ENCODE measurements at regions not wholly inside any gene's neighbourhood (a gene's known extent, or its start where the extent isn't known, plus 50 kb on each side); places are given as distances from the start of the nearest gene placed in this dataset.
A peak's percentile ranks its signal among the peaks of the same experiment; 100 is the strongest.

DNA sequence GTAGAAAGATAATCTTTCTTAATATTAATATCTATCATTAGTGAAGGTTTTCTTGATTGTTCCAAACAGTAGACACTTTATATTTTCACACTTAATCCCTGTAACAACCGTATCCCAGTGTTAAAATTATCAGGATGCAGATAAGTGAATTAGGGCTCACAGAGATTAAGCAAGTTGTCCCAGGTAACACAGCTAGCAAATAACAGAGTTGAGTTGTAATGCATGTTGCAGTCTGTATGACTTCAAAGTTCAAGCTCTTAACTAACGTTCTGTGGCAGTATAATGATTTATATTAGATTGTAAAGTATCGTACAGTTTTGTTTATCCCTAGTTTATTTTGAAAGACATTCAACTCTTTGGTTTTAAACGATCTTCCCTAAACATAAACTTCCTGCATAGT is 517.5 kb downstream of the TFAP2B start:
- no peak for DNase-seq

DNA sequence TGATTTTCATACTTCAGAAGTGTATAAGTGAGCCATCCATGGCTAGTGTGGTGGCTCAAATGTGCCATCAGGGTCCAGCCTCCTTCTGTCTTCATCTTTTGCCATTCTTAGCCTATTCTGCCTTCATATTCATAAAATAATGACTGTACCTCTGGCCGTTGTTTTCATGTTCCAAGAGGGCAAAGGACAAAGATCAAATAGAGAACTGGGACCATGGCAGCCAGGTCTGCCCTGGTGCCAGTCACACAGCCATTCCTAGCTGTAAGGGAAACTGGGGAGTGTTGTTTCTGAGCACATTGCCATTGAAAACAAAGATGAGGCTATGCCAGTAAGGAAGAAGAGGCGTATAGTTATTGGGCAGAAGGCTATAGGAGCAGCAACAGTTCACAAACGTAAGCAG is 518.6 kb downstream of the TFAP2B start:
- DNase-seq, result no peak

GRCh38 chr6:51339108-51339507 is 520.4 kb downstream of the TFAP2B start:
- no peak for DNase-seq

- DNase-seq, result no peak
Observed at GRCh38 chr6:51339728-51340127, 521.1 kb downstream of the TFAP2B start.

- DNase-seq, result no peak
Observed at GRCh38 chr6:51342393-51342792, 523.7 kb downstream of the TFAP2B start.

DNA sequence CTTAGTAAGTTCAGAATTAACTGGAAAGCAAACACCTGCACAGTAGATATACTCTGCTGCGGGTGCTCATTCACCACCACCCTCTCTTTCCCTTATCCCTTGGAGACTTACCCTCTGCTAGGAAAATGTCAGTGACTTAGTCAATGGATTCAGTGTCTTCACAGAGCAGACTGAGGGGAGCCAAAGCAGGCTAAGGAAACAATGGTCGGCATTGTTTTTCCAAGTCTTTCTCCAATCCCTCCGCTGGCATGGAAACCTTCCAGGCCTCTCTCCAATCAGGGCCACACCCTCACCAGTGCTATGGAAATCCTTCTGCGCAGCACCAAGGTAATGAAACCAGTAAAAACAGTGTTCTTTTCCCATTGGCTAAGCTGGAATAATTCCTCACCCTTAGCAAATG is 531.2 kb downstream of the TFAP2B start:
- no peak for DNase-seq

- DNase-seq, result no peak
Observed at GRCh38 chr6:51350308-51350904, 531.7 kb downstream of the TFAP2B start.

DNA sequence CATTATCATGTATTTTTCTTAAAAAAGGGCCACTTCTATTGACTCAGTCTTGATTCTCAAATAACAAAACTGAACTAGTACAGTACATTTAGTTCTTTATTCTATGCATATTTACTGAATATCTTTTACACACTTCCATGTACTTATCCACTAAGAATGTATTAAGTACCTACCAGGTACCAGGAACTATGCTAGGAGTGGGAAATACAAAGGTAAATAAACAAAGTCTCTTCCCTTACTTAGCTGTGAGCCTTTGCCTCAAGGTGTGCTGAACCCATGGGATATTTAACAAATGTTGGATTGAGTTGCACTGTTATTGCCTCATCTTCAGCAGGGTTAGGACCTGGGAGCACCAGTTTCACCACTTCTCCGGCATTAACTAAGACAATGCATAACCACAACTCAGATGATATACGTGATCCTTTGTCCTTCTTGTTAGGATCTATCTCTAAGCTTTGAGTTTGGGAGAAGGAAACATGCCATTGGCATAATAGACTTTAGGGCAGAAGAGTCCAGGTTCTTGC is 533.9 kb downstream of the TFAP2B start:
- no peak for DNase-seq

GRCh38 chr6:51360287-51360686 is 541.6 kb downstream of the TFAP2B start:
- DNase-seq, result no peak

DNA sequence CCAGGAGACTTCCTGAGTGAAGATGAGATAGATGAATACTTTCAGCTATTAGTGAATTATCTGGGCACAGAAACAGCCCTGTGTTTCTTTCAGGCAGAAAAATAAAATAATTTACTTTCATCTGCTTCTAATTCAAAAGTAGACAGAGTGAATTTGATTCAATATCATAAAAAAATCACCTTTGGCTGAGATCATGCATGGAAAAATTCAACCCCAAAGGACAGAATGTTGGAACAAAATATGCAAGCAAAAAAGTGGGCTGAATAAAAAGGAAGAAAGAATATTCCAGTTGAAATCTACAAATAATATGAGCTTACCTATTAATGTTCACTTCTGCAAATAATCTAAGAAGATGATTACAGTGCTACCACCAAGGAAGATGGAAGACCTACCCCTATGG is 546.9 kb downstream of the TFAP2B start:
- no peak for DNase-seq

DNA sequence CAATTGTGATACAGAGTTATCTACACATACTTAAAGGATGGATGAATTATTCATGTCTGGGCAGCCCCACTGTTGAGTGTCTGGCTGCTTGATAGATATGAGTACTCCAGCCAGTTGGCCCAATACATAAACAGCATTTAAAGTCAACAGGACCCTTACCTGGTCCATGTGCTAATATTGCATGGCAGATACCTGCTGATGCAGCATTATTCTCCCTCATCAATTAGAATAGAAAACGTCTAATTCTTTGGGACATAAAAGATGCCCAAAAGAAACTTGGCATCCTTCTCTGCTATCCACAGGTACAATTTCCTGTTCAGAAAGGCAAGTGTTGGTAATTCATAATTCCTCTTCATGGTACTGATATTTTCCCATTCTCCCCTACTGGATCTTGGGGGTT is 550.8 kb downstream of the TFAP2B start:
- DNase-seq, result no peak

GRCh38 chr6:51382847-51383246 is 564.2 kb downstream of the TFAP2B start:
- DNase-seq, result no peak

GRCh38 chr6:51384736-51385135 is 566.1 kb downstream of the TFAP2B start:
- no peak for DNase-seq

- DNase-seq, result no peak
Observed at GRCh38 chr6:51386347-51386836, 567.7 kb downstream of the TFAP2B start.

DNA sequence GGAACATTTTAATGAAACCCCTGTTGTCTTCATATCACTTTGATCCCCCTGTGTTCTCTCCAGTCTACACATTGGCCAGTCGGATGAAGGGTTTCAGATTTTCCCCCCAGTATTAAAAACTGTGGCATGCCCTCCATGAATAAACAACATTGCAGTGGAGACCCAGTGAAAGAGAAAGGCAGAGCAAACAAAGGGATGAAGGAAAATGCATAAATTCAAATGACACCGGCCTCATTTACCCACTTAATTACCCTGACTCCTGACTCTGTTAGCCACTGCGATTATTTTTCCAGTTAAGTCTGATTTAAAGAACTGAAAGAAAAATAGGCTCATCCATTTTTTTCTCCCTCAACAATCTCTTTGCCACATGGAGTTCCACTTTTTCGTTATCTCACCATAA is 569.2 kb downstream of the TFAP2B start:
- no peak for DNase-seq

DNA sequence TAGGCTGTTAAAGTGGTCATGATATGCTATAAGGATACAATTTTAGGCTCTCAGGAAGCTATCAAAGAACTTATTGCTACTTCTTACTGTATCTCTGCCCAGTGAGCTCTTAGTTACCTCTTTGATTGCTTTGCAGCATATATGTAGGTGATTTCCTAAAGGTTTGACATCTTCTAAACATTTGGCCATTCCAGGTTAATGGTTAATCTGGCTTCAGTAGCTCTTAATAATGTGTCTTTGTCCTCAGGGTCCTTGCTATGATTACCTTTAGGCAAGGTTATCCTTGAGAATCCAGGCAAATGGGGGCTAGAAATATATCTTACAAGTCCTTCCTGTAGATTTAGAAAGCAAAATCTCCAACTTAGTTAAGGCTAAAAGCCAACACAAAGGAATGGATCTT is 575.4 kb downstream of the TFAP2B start:
- no peak for DNase-seq

DNA sequence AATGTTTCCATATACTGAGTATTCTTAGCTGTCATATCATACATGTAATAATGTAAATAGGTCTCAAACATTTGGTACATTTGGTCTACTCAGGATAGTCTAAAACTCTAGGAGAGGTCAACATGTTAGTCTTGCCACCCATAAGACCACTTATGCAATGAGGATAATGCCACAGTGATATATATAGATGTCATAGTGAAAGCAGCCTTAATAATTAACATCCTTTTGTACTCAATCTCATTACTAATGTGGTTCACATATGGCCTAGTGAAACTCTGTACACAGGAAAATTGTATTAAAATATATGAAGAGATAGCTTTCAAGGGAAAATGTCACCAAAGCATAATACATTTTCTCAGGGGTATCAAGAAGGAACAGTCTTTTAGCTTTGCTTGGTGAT is 577.9 kb downstream of the TFAP2B start:
- DNase-seq, result no peak

DNA sequence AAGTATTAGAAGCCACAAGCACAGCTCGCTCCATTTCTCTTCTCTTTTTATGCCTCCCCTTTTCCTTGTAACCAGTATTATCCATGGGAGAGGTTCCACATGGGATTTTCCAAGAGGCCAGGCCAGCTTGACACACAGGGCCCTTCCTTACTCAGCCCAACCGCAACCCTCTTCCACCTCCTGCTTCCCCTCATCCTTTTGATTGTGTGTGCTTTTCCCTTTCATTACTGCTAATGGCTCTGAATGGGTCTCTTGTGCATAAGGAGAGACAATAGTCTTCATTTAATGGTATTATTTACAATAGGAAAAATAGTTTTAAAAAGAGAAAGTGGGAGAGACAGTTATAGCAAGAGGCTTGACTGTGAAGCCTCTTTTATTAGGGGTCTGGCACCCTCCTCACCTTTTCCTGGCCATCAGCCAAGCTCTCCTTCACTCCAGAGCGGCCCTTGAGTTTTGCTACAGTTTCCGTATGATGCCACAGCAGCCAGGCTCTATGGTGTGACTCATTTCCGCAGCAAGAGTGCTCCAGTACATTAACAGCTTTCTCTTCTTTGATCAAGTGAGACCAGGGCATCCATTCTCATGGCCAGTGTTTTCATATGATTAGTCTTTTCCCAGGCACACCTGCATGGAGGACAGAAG is 579.5 kb downstream of the TFAP2B start:
- DNase-seq, result peak; percentile 51

GRCh38 chr6:51398793-51399192 is 580.1 kb downstream of the TFAP2B start:
- DNase-seq, result no peak

- DNase-seq, result no peak
Observed at GRCh38 chr6:51410453-51410852, 591.8 kb downstream of the TFAP2B start.

DNA sequence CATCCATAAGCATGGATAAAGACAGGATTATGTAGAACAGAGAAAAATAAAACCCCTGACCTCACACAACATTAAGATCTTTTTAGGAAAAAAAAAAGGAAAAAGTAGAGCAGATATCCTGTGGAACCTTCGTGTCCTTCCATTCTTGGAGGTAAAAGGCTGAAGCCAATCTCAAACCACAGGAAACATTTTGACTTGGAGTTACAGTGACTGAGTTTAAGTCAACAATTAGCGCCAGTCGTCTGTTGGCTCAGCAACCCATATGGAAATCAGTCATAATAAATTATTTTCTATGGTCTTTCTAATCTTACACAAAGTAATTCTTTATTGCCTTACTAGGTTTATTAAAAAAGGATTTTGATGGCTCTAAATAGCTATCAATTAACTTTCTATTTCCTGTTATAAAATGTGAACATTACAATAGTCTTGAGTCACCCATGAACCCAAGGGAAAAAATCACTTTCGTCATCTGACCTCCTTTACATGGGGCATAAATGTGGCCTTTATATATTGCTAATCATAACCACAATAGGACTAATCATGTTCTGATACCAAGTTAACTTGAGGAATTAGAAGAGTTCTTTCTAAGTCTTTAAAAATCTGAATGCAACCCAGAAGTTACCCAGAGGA is 592.9 kb downstream of the TFAP2B start:
- DNase-seq, result no peak

DNA sequence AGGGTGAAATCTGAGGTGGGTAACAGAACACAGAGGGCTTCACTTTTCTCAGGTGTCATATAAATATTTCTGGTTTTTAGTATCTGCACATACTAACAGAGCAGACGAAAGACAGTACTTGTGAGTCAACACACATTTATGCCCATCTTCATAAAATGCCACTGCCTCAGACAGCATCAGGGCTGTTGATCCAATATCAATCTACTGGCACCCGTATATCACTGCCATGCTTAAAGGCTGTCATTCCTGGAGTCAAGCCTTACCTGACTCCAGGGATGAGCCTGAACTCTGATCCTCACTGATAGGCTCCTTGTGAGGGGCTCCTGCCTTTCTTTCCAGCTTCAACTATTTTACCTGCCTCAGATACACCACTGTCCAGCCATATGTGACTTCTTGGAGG is 595.7 kb downstream of the TFAP2B start:
- no peak for DNase-seq

- DNase-seq, result no peak
Observed at GRCh38 chr6:51415501-51415900, 596.8 kb downstream of the TFAP2B start.

DNA sequence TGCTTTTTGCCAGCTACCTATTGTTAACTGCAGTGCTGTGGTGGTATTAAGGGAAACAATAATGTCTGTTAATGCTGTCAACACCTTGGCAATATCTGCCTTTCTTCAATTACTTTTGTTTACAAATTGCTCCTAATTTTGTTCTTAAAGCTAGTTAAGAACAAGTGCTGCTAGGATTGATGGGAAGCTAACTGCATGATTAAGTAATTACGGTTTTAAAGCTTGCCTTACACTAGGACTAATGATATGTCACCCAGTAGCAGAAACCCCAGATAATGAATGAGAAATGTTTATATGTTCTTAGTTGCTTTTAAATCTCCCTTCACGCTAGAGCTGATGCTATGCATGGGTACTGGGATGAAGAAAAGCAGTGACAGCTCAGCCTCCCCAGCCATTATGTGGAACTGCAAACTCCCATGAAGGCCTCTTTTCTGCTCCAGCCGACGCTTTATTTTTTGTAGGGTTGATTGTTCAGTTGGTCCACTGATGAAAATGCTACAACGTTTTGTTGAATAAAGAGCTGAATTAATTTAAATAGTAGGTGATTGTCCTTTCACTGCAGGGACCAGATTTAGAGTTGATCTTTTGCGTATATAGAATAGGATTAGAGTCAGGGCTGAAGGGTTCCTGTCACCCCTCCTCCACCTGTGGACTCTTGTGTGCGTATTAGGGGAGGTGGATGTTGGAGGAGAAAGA is 610.5 kb downstream of the TFAP2B start:
- no peak for DNase-seq

Data from NCI-H2029 treated with DMSO at 0.1 percent for 48 hours (cell line).